GM19025 (cell line): ENCODE measurements at regions not wholly inside any gene's neighbourhood (a gene's known extent, or its start where the extent isn't known, plus 50 kb on each side); places are given as distances from the start of the nearest gene placed in this dataset.

Experiments used
- ATAC-seq: cut with Tn5 transposase; IDR thresholded peaks from one replicate; pipeline ENCODE4 v1.9.1; 2021; ENCODE audit warnings: mild to moderate bottlenecking, low read depth, moderate library complexity; ENCODE audit not compliant: unreplicated experiment

DNA sequence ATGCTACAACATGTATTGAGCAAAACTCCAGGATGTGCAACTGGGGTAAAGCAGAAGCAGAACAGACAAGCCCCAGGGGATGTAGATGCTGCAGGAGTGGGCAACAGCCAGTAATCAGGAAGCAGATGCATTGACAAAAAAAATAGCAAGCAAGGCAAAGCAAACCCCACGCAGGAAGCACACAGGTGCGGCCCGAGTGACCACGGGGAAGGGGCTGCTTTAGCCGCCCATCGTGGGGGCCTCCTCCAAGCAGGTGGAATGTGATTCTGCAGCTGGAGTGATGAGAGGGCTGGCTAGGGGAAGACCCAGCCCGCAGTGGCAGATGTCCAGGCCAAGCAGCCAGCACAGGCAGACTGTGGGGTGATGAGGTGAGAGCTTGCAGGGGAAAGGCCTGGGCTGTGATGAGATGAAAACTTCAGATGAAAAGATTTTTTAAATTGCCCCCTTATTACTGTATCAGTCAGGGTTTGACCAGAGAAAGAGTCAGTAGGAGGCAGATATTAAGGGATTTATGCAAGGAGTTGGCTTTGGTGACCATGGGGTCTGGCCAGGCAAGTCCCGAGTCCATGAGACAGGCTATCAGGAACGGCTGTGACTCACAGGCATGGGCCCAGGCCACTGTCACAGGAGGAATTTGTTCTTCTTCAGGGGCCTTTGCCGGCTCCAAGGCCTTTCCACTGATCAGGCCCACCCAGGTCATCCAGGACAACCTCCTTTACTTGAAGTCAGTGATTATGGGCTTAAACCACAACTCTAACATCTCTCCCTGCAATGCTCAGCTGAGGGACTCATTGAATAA is 207.6 kb downstream of the ANKRD60 start:
- no peak for ATAC-seq

DNA sequence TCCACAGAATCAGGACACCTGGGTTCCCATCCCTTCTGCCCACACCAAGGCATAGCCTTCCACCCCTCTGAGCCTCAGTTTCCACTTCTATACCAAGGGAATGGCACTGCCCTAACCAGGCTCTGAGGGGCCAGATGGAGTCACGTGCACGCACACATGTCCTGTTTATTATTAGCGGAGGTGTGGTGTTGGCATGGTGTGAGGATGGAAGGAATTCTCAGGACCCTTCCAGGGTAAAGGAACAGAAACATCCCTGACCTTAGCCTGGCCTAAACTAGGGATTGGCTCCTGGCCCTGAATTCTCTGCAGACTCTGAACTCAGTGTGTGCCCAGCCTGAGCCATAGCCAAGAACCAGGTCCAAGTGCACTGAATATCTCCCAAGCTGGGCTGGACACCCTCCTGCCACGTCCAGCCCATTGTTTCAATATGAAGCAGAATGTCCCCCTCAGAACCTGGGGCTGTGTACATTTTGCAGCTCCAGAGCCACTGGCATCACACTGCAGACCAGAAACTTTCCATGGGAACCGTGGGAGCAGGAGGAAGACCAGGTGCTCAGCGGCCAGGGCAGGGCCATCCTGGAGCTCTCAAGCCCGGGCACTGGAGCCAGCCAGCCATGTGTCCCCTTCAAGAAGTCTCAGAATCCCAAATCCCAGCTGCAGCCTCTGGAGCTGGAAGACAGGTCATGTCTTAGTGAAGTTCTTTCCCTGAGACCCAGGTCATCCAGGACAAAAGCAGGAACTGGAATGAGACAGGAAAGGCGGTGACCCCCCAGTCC is 208.4 kb downstream of the ANKRD60 start:
- no peak for ATAC-seq

DNA sequence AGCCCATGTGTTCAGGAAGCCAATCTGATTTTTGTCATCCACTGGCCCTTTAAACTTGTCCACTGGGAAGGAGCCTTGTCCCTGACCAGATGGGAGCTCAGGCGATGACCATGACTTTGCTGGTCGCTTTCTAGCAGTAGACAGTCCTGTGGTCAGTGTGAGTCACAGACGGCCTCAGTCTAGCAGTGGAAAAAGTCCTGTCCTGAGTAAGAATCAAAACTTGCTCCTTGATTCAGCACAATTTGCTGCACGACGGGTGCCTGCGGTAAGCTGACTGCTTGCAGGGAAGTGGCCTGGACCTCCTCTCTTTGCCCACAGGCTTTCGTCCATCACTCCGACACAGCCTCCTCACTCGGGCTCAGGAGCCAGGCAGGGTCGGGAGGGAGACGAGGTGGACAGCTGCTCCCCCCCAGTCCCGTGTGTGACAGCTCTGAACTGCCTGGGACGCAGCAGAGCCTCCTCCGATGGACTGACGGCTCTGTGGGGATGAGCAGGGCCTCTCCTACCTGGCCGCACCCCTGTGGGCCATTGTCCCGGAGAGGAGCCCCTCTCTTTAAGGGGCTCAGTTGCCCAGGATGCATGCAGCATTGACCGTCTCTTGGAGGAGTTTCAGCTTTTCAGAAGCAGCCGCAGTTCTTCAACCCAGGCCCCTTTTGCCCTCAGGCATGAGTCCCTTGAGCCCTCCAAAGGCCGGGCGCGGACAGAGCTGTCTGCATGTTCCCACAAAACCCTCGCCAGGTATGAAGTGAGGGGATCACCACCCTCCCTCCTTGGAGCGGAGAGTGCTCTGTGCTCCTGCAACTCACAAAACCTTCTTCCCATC is 209.2 kb downstream of the ANKRD60 start:
- ATAC-seq = no peak

DNA sequence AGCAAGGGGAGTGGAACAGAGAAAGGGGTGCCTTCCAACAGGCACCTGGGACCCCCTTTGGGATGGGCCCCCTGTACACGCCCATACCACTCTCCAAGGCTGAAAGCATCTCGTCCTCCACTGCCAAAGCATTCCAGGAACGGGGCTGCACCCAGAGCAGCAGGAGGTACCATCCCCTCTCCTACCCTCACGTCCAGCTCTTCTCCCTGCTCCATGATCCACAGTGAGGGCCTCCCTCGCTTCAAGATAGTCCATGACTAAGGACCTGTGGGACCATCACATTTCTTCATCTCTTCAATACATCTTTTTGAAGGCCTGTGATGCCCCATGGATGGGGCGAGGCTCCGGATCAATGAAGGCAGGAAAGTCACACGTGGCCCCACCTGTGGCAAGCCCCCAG is 209.9 kb downstream of the ANKRD60 start:
- ATAC-seq = no peak

DNA sequence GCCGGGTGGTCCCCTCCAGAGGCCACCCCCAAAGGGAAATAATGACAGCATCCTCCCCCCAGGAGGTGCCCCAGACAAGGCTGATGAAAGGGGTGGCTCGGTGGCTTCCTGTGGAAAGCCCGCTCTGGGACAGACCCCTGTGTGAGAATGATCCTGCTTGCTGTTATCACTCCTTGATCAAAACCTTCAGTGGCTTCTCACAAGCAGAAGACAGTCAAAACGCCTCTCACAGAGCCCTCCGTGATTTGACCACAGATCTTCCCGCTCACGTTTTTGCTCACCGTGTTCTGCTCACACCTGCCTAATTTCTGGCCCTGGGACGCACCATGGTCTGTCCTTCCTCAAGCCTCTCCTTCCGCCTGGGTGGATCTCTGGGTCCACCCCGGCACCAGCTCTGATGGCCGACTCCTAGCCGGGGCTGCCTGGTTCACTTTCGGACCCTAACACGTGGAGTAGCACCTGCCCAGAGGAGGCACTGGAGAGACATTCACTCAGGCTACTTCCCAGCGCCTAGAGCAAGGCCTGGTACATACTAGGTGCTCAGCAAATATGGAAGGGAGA is 210.4 kb downstream of the ANKRD60 start:
- no peak for ATAC-seq

DNA sequence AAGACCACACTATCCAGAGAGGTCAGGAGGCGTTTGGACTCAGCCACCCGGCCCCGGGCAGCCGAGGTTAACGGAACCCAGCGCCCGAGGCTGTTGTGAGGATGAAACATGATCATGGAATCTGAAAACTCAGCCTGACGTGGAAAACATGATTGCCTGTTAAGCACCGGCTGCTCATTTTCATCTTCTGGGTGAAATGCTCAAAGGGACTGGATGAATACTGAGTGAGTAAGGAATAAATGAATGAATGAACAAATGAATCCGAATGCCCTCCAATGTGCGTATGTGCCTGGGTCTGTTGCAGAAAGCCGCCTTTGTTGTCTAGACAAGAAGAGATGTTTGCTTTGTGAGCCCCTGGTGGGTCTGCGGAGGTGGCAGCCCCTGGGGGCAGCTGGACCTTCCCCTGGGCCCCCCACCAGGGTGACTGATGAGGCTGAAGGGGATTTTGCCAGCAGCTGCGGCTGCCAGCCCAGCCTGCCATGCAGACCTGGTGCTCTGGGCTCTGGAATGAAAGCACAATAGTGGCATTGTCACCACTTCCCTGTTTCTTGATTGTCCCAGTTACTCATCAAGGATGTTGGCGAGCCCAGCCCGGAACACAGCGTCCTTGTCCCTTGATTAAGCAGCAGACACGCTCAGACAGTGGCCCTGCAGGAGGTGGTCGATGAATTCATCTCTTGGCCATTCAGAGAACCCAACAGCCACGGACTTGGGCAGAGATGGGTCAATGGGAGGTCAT is 211.1 kb downstream of the ANKRD60 start:
- ATAC-seq = no peak

DNA sequence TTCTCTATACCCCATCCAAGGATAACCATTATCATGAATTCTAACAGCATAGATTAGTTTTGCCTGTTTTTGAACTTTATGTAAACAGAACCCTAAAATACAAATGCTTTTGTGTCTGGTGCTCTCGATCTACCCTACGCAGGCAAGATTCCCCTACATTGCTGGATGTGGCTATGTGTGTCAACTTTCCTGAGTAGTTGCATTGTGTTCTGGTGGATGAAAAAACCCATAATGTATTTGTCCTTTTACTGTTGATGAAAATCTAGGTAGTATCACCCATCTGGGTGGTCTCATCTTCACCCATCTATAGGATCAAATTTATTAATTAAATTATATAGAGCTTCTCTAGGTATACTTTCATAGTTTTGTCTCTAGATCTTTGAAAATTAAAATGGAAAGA is 211.7 kb downstream of the ANKRD60 start:
- ATAC-seq = no peak

DNA sequence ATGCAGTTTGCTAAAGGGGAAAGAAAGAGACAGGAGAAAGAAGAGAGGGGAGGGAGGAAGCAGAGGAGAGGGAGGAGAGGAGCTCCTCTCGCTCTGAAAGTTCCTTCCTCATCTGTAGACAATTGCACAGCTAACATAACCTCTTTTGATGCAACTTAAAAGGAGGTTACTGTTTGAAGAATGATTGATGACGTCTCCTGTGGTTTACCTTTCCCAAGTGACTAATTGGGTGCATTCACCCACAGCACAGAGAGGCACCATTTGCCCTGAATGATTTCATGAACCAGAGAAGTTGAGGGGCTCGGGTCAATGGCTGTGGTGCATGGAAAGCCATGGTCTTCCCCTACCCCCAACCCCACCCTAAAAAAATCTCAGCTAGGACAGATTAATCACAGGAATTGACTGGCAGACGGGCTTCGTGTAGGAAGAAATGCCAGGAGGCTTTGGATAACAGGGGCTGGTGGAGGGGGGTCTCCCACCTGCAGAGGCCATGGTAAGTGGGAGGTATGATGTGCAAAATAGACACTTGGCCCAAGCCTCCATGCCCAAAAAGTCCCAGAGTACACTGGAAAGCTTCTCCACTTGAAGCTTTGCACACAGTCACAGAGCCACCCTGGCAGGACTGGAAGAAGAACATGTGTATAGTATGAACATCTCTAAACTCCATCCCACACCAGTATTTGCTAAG is 213.7 kb downstream of the ANKRD60 start:
- ATAC-seq = no peak

DNA sequence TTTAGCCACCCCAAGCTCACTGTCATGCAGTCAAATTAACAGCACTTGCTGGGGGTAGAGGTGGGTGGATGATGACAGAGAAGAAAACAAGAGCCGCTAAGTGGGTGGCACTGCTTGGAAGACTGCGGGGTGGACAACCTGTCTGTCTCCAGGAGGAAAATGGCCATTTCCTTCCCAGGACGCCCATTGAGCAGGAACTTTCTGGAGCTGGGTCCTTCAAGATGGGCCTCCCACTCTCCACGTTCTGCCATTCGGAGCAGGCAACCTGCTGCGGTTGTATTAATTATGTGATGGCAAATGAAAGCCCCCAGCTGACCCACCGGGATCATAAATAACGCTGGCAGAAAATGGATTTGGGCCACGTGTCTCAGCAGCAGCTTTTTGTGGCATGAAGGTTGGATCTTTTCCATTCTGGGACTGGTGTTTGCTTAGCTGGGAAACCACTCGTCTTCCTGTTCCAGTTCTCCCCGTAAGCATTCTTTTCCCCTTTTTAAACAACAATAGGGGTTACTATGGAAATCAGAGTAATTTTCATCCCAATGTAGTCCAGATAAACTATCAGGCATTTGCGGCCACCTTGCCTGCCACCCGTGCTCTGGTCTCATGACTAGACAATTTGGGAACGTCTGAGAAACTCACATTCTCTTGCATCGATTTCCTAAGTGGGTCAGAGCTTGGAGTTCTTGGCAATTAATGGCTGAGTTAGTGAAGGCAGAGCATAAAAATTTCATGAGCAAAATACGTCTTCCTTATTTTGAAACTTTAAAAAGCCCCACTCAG is 215.5 kb downstream of the ANKRD60 start:
- ATAC-seq = no peak

DNA sequence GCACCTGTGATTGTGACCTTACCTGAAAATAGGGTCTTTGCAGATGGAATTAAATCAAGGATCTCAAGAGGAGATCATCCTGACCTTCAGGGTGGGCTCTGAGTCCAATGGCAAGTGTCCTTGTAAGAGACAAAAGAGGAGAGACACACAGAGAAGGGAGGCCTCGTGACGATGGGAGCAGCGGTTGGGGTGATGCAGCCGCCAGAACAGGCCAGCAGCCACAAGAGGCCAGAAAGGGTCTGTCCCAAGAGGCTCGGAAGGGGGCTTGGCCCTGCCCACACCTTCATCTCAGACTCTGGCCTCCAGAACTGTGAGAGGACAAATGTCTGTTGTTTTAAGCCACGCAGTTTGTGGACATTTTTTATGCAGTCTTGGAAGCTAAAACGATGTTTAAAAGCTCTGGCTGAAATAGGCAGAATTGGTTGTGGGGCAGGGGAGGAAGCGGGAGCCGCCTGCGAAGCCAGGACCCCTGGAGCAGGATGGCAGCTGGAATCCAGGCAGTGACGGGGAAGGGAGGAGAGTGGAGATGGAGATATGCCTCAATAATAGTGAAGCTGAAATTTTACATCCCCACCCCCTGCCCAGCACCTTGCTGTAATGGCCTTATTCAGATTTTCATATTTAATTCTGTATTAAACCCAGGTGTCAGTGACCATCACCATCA is 216.4 kb downstream of the ANKRD60 start:
- ATAC-seq = no peak

DNA sequence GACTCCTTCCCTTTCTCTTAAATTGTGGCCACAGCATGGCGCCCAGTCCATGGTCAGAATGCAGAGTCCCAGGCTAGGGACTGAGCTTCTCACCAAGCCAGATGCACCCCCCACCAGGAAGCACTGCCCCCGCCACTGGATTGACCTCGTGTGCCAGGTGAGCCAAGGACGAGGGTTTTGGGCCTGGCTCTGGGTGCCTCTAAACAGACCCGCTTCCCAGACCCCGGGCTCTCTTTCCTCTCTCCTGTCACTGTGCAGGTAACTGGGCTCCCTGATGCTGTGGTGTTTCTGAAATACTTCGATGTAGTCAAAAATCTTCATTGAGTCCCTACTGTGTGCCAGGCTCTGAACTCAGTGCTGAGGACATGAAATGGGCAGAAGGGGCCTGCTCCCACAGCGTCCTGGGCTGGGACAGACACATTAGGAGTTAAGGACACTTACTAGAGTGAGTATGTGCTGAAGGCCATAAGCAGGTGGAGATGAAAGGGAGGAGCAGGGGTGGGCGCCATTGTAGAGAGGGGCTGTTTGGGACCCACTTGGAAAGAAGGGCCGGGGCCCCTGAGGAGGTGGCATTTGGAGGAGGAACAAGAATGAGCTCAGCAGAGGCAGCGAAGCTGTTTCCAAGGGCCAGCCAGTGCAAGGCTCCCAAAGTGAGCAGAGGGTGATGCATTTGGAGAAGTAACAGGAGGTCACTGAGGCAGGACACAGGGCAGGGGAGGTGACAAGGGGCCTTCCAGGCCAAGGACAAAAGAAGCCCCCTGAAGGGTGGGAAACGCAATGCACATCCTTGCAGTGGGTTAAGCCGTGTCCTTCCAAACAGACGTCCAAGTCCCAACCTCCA is 217.1 kb downstream of the ANKRD60 start:
- no peak for ATAC-seq

DNA sequence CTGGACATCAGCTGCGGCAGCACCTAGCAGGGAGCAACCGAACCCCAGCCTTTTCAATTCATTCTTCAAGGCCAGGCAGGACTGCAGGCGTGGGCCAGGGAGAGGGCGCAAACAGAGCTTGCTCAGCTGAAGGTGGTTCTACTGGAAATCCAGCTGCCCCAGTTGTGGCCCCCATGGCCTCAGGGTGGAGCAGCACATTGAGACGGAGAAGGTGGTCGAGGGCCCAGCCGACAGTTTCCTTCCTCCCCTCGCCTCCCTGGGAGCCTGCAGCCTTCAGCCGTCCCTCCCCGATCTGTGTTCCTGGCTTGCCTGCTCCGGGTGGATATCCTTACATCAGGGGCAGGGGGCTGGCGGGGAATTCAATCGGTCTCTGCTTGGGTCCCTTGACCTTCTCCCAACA is 217.8 kb downstream of the ANKRD60 start:
- no peak for ATAC-seq

DNA sequence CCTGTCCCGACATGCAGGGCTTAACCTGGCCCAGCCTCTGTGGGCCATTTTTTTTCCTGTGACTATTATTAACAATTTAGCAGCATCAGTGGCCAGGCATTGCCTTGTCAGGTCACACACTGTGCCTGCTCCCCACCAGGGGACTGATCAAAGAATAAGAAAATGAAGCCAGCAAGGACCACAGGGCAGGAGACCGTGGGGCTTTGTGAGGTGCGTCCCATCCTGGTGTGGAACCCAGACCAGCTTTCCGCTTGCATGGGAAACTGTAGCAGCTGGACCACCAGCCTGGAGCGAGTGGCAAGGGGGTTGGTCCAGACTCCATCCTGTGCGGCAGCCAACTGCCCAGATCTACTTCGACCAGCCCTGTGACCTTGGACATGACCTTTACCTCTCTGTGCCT is 218.3 kb downstream of the ANKRD60 start:
- ATAC-seq = no peak

DNA sequence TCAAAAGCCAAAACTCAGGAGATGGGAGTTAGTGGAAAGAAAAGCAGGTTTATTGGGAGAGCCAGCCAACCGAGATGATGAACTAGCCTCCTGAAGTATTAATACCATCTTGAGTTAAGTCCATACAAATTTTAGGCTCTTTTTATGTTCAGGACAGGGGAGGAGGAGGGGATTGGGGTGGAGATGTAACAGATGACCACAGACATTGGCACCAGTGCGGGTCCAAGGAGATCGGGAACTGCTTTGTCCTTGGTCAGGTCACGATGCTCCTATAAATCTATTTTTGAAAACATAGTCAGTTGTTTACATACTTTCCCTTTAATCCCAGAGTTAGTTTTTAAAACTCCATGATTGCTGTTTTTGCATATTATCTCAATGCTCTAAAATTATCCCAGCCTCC is 219.6 kb downstream of the ANKRD60 start:
- ATAC-seq = no peak

DNA sequence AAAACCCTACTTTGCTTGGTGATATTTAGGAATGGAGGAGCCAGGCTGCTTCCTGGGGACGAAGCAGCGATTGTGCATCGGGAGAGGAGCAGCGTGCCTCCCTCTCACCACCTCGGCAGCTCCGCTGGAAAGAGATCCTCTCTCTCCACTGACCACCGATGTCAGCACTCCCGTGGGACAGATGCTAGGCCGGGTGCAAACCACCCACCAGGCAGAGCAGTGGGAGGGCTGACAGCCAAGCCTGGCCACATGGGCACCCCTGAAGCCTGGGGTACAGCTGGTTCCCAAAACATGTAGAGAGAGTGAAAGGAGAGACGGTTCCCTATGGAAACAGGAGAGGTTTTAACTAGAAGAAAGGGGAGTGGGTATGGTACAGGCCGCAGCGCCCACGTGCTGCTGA is 220.0 kb downstream of the ANKRD60 start:
- no peak for ATAC-seq

DNA sequence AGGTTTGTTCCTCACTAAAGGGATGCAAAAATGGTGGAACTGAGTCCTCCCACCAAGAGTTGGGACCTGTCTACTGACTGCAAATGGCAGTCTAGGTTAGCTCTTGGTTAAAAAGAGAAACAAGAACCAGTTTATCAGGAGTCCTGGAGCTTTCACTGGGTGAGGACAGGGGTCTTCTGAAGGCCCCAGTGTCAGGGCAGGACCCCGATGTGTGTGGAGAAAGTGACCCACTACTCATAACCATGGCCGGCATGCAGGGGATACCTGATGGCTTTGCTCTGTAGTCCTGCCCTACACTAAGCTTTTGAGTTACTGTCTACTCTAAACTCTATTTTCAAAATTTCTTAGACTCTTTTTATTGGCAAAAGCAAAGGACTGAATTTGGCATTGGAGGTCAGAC is 220.5 kb downstream of the ANKRD60 start:
- ATAC-seq = no peak
